ENCODE measurements at regions not wholly inside any gene's neighbourhood (a gene's known extent, or its start where the extent isn't known, plus 50 kb on each side); places are given as distances from the start of the nearest gene placed in this dataset.

DNA sequence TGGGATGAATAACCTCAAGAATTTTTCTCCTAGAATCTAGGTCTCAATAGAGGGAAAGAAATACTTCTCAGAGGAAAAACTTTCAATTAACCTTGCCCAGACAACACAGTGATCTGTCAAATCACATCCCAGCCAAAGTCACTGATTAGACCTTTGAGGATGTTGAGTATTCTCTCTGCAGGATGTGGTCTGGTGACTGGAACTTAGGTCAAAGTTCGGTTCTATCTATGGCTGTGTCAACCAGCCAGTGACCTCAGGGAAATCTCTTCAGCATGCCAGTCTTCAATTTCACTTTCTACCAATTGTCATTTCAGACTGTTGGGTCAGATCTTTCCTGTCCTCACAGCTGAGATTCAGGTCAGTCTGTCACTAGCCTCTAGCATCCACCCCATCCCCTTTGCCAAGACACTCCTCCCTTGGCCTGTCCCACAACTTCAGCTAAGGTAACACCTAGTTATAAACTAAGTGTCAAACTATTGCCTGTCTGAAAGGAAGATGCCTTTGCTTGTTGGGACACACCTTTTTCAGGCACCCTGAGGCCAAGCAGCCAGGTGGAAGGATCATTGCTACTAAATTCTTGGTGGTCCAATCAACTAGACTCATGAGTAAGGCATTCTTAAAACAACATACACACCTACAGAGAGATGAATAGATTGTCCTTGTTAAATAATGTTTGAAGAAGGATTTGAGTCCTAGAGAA is 156.3 kb upstream of the FST start:
- no peak for DNase-seq
- no peaks in the 10 kb centered on the region for H3K9me3 ChIP-seq (replicated peaks)
- no peaks in the 10 kb centered on the region for H3K27me3 ChIP-seq (ENCODE audit: low read depth)
- H3K4me3 ChIP-seq: no peak overlapping the region
- no peaks in the 10 kb centered on the region for H3K36me3 ChIP-seq
- TF ChIP-seq, protein P1, sequence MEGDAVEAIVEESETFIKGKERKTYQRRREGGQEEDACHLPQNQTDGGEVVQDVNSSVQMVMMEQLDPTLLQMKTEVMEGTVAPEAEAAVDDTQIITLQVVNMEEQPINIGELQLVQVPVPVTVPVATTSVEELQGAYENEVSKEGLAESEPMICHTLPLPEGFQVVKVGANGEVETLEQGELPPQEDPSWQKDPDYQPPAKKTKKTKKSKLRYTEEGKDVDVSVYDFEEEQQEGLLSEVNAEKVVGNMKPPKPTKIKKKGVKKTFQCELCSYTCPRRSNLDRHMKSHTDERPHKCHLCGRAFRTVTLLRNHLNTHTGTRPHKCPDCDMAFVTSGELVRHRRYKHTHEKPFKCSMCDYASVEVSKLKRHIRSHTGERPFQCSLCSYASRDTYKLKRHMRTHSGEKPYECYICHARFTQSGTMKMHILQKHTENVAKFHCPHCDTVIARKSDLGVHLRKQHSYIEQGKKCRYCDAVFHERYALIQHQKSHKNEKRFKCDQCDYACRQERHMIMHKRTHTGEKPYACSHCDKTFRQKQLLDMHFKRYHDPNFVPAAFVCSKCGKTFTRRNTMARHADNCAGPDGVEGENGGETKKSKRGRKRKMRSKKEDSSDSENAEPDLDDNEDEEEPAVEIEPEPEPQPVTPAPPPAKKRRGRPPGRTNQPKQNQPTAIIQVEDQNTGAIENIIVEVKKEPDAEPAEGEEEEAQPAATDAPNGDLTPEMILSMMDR (IDR thresholded peaks at IDR 0.05; ENCODE audit: borderline replicate concordance): no peak
- intact Hi-C loops (cut with micrococcal nuclease): no loop called here
- no peak overlapping the region for H3K27ac ChIP-seq (replicated peaks)
- no peaks in the 10 kb centered on the region for H3K4me1 ChIP-seq

DNA sequence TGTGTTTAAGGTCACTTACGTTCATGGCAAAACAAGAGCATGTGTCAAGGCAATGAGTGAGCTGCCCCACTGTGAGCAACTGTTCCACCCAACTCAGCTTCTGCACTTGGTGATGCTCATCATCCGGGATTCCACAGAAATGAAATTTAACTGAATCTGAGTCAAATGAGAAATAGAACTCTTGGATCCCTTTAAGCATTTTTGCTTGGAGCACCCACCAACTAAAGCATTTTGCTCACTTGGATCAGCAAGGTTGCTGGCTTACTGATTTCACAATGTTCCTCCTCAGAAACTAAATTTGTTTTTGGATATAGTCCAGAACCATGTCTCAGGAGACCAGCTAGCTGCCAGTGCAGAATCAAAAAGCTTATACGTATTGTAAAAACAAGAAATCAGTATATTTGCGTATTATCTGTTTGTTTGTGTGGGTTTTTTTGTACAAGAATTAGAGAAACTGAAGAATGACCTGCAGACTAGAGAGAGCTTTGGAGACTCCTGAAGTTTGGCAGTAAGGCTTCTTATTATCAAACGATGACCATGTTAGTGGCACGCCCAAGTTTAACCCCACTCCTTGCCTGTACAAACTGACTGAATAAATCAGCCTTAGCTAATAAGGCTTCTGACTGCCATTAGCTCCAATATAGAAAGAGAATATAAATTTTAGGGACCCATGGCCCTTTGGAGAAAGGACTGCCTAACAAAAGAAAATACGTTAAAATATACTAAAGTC is 153.8 kb upstream of the FST start:
- no peak for DNase-seq
- TF ChIP-seq, protein P1 (IDR thresholded peaks at IDR 0.05; ENCODE audit: borderline replicate concordance): no peak
- Histone ChIP-seq H3K9me3 (replicated peaks) (no peaks in the 10 kb centered on the region), H3K4me1 (no peaks in the 10 kb centered on the region), H3K27ac (replicated peaks) (peak overlapping the region; percentile 47), H3K27me3 (ENCODE audit: low read depth) (no peaks in the 10 kb centered on the region), H3K36me3 (no peaks in the 10 kb centered on the region), H3K4me3 (no peak overlapping the region)
- intact Hi-C loops (cut with micrococcal nuclease): no loop called here

DNA sequence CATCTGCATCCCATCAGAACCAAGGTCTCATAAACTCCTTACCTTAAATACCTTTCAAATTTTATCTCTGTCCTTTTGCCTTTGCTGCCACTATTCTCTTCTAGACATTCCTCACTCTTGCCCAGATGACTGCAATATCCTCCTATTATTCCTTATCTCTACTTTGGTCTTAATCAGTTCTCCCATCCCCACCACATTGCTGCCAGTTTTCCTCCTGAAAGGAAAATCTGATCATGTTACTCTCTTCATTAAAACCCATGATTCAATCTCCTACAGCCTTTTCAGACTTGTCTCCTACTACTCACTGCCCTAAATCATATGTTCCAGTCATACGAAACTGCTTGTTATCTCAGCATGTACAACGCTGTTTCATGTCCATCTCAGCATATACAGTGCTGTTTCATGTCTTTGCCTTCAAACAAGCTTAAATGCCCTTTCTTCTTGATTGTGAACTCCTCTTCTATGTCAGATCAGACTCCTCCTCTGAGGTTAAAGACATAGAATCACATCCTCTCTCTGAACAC is 152.6 kb upstream of the FST start:
- intact Hi-C loops (cut with micrococcal nuclease): no loop called here
- TF ChIP-seq, protein P1 (IDR thresholded peaks at IDR 0.05; ENCODE audit: borderline replicate concordance): no peak
- no peak for DNase-seq
- H3K4me1 ChIP-seq: no peaks in the 10 kb centered on the region
- no peaks in the 10 kb centered on the region for H3K27me3 ChIP-seq (ENCODE audit: low read depth)
- H3K9me3 ChIP-seq (replicated peaks): no peaks in the 10 kb centered on the region
- H3K4me3 ChIP-seq: no peak overlapping the region
- H3K36me3 ChIP-seq: no peaks in the 10 kb centered on the region
- H3K27ac ChIP-seq (replicated peaks): no peak overlapping the region

DNA sequence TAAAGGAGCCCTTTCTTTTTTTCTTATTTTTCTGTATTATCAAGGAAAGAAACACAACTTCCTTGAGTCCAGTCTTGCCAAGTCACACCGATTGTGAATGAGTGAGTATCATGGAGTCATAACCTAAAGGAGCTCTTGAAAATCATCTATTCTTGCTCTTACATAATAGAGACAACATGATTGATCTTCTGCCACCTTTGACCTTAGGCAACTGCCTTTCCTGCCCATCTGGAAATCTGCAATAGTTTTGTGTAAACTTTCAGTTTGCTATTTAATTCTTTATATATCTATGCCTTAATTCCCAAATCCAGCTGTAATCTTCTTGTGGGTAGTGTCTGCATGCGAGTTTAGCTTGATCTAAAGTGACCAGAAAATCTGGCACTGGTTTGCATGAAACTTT is 149.9 kb upstream of the FST start:
- Histone ChIP-seq H3K4me1 (no peaks in the 10 kb centered on the region), H3K27me3 (ENCODE audit: low read depth) (no peaks in the 10 kb centered on the region), H3K9me3 (replicated peaks) (no peaks in the 10 kb centered on the region), H3K27ac (replicated peaks) (no peak overlapping the region), H3K36me3 (no peaks in the 10 kb centered on the region), H3K4me3 (no peak overlapping the region)
- TF ChIP-seq, protein P1 (IDR thresholded peaks at IDR 0.05; ENCODE audit: borderline replicate concordance): no peak
- DNase-seq: no peak
- intact Hi-C loops (cut with micrococcal nuclease): no loop called here

DNA sequence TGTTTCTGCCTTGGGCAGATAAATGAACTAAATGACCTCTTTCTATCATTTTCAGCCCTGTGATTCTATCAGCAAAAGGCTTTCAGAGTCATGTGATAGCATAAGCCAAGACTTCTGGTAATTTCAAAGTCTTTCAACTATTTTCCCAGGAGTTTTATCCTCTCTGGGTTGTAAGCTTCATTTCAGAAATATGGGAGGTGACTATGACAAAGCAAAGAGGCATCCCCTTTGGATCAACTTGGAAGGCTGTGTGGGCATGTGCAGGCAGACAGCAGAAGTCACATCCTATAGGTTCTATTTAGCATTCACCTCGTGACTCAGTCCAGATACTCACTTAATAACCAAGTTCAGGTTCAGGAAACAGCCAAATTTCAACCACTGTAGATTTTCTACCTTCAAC is 149.0 kb upstream of the FST start:
- Histone ChIP-seq H3K36me3 (no peaks in the 10 kb centered on the region), H3K4me3 (no peak overlapping the region), H3K27me3 (ENCODE audit: low read depth) (no peaks in the 10 kb centered on the region), H3K4me1 (no peaks in the 10 kb centered on the region), H3K9me3 (replicated peaks) (no peaks in the 10 kb centered on the region), H3K27ac (replicated peaks) (no peak overlapping the region)
- TF ChIP-seq, protein P1 (IDR thresholded peaks at IDR 0.05; ENCODE audit: borderline replicate concordance): no peak
- DNase-seq: no peak
- intact Hi-C loops (cut with micrococcal nuclease): no loop called here

Measured in left ventricle myocardium inferior (tissue), 1 donor.